ENCODE measurements at regions not wholly inside any gene's neighbourhood (a gene's known extent, or its start where the extent isn't known, plus 50 kb on each side); places are given as distances from the start of the nearest gene placed in this dataset.

- no peak for TF ChIP-seq POLR2A (IDR thresholded peaks at IDR 0.05)
- no peak for TF ChIP-seq CTCF (IDR thresholded peaks at IDR 0.05)
- no peak for TF ChIP-seq POLR2AphosphoS5 (IDR thresholded peaks at IDR 0.05)
- TF ChIP-seq EP300 (IDR thresholded peaks at IDR 0.05) = no peak
Observed at GRCh38 chr3:164687902-164688301, 390.4 kb downstream of the SI start.

All from gastroesophageal sphincter (tissue), 3 donors.